Neural cell (in vitro differentiated cells): ENCODE measurements at regions not wholly inside any gene's neighbourhood (a gene's known extent, or its start where the extent isn't known, plus 50 kb on each side); places are given as distances from the start of the nearest gene placed in this dataset.

Source experiments
- H2AFZ ChIP-seq: fragments of 200-600, 300-800 bp; sonication (generic), shearing (Covaris generic); 2 replicates; pipeline ENCODE4 v1.6.0; 2014; ENCODE audit warnings: low read depth, mild to moderate bottlenecking, antibody characterized with exemption, low read length, moderate library complexity
- H3F3A ChIP-seq: fragments of 200-600 bp; shearing (Covaris generic); 2 replicates; pipeline ENCODE4 v1.6.1; 2016; ENCODE audit warnings: mild to moderate bottlenecking, moderate library complexity, mixed read lengths, antibody characterized with exemption, low read length; ENCODE audit not compliant: insufficient read depth, poor library complexity, severe bottlenecking
- H3K27ac ChIP-seq: fragments of 200-600, 300-800 bp; sonication (generic), shearing (Covaris generic); 2 replicates; pipeline ENCODE4 v1.5.1; 2014; ENCODE audit warnings: mild to moderate bottlenecking, low read length, moderate library complexity
- H3K27me3 ChIP-seq: fragments of 300-800, 200-600 bp; sonication (generic), shearing (Covaris generic); 2 replicates; pipeline ENCODE4 v1.6.0; 2014; ENCODE audit warnings: mild to moderate bottlenecking, low read depth, low read length, moderate library complexity; ENCODE audit not compliant: insufficient read depth
- H3K36me3 ChIP-seq: fragments of 300-800, 200-600 bp; sonication (generic), shearing (Covaris generic); 2 replicates; pipeline ENCODE4 v1.5.1; 2014; ENCODE audit warnings: mild to moderate bottlenecking, antibody characterized with exemption, low read length, moderate library complexity; ENCODE audit not compliant: insufficient read depth
- H3K4me2 ChIP-seq: fragments of 300-800, 200-600 bp; sonication (generic), shearing (Covaris generic); 2 replicates; pipeline ENCODE4 v1.6.0; 2014; ENCODE audit warnings: mild to moderate bottlenecking, low read length
- H3K4me3 ChIP-seq: fragments of 300-800, 200-600 bp; sonication (generic), shearing (Covaris generic); 2 replicates; pipeline ENCODE4 v1.5.1; 2014; ENCODE audit warnings: mild to moderate bottlenecking, low read length, moderate library complexity
- H3K79me2 ChIP-seq: fragments of 200-600 bp; shearing (Covaris generic); replicated peaks from 2 replicates; pipeline ENCODE4 v1.6.0; 2014; ENCODE audit warnings: mild to moderate bottlenecking, low read length, moderate library complexity; ENCODE audit not compliant: insufficient read depth
- H3K9ac ChIP-seq: fragments of 300-800, 200-600 bp; sonication (generic), shearing (Covaris generic); 2 replicates; pipeline ENCODE4 v1.6.1; 2016; ENCODE audit warnings: mild to moderate bottlenecking, low read length, mixed read lengths
- H3K9me2 ChIP-seq: fragments of 200-600 bp; shearing (Covaris generic); 2 replicates; pipeline ENCODE4 v1.6.1; 2016; ENCODE audit warnings: mild to moderate bottlenecking, low read length, mixed read lengths; ENCODE audit not compliant: insufficient read depth
- H3K9me3 ChIP-seq: fragments of 200-600, 300-800 bp; sonication (generic), shearing (Covaris generic); 2 replicates; pipeline ENCODE4 v1.6.1; 2016; ENCODE audit warnings: mild to moderate bottlenecking, mixed run types, low read length, moderate library complexity, mixed read lengths
- H4K20me1 ChIP-seq: fragments of 200-600 bp; shearing (Covaris generic); 2 replicates; pipeline ENCODE4 v1.6.1; 2016; ENCODE audit warnings: mild to moderate bottlenecking, mixed run types; ENCODE audit not compliant: insufficient read depth
- EP300 ChIP-seq: fragments of 450-650 bp; conservative IDR thresholded peaks from 2 replicates; pipeline ENCODE4 v1.6.1; 2014; ENCODE audit warnings: antibody characterized with exemption, mild to moderate bottlenecking, moderate library complexity; ENCODE audit not compliant: poor library complexity, severe bottlenecking
- EZH2 ChIP-seq: fragments of 200-600, 300-800 bp; shearing (Covaris generic), sonication (generic); IDR thresholded peaks from 2 replicates; pipeline ENCODE4 v1.6.1; 2014; ENCODE audit warnings: antibody characterized with exemption, low read length, borderline replicate concordance, mild to moderate bottlenecking; ENCODE audit not compliant: insufficient read depth, poor library complexity, severe bottlenecking
- MXI1 ChIP-seq: fragments of 450-650 bp; conservative IDR thresholded peaks from 2 replicates; pipeline ENCODE4 v1.6.1; 2014; ENCODE audit warnings: antibody characterized with exemption, mild to moderate bottlenecking; ENCODE audit not compliant: poor library complexity, severe bottlenecking
- POLR2AphosphoS5 ChIP-seq: IDR thresholded peaks from 2 replicates; pipeline ENCODE4 v1.6.1; 2012
- RAD21 ChIP-seq: fragments of 450-650 bp; conservative IDR thresholded peaks from 2 replicates; pipeline ENCODE4 v1.6.1; 2014; ENCODE audit warnings: antibody characterized with exemption, mild to moderate bottlenecking, moderate library complexity
- SMC3 ChIP-seq: fragments of 450-650 bp; conservative IDR thresholded peaks from 2 replicates; pipeline ENCODE4 v1.6.1; 2014; ENCODE audit warnings: antibody characterized with exemption, mild to moderate bottlenecking, moderate library complexity; ENCODE audit not compliant: poor library complexity
- TAF1 ChIP-seq: IDR thresholded peaks from 2 replicates; pipeline ENCODE4 v1.6.1; 2012; ENCODE audit warnings: low read depth
- TF ChIP-seq, protein P1 (sequence below): IDR thresholded peaks from 2 replicates; pipeline ENCODE4 v1.6.1; 2012; ENCODE audit warnings: borderline replicate concordance
- TF ChIP-seq, protein P2 (sequence below): fragments of 450-650 bp; IDR thresholded peaks from 2 replicates; pipeline ENCODE4 v1.5.1; 2014; ENCODE audit warnings: antibody characterized with exemption, mild to moderate bottlenecking, moderate library complexity; ENCODE audit not compliant: poor library complexity, severe bottlenecking

DNA sequence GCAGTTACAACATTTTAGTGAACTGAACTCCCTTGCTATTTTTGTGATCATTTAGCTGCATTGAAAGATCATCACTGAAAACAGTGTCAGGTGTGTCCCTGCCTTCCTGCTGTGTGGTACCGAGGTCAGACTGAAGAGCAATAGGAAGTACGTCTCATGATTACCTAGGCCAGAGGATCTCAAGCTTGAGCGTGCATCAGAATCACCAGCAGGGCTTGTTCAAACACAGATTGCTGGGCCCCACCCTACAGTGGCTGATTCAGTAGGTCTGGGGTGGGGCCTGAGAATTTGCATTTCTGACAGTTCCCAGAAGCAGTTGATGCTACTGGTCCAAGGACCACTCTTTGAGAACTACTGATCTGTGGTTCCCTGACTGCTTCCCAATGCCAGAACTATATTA is 159.6 kb downstream of the ACTL7B start:
- Histone ChIP-seq H3K9me3 (no peaks in the 10 kb centered on the region), H3K9ac (no peak overlapping the region), H3K79me2 (no peaks in the 10 kb centered on the region), H3K36me3 (no peaks in the 10 kb centered on the region), H3F3A (no peaks in the 10 kb centered on the region), H2AFZ (no peak overlapping the region), H3K27me3 (no peaks in the 10 kb centered on the region), H3K4me2 (no peak overlapping the region), H4K20me1 (no peaks in the 10 kb centered on the region), H3K27ac (no peak overlapping the region), H3K9me2 (no peaks in the 10 kb centered on the region), H3K4me3 (no peak overlapping the region)
- TF ChIP-seq POLR2AphosphoS5 (no peak), EZH2 (no peak), SMC3 (no peak), RAD21 (no peak), TAF1 (no peak), EP300 (no peak), MXI1 (no peak)
- TF ChIP-seq, protein P1, sequence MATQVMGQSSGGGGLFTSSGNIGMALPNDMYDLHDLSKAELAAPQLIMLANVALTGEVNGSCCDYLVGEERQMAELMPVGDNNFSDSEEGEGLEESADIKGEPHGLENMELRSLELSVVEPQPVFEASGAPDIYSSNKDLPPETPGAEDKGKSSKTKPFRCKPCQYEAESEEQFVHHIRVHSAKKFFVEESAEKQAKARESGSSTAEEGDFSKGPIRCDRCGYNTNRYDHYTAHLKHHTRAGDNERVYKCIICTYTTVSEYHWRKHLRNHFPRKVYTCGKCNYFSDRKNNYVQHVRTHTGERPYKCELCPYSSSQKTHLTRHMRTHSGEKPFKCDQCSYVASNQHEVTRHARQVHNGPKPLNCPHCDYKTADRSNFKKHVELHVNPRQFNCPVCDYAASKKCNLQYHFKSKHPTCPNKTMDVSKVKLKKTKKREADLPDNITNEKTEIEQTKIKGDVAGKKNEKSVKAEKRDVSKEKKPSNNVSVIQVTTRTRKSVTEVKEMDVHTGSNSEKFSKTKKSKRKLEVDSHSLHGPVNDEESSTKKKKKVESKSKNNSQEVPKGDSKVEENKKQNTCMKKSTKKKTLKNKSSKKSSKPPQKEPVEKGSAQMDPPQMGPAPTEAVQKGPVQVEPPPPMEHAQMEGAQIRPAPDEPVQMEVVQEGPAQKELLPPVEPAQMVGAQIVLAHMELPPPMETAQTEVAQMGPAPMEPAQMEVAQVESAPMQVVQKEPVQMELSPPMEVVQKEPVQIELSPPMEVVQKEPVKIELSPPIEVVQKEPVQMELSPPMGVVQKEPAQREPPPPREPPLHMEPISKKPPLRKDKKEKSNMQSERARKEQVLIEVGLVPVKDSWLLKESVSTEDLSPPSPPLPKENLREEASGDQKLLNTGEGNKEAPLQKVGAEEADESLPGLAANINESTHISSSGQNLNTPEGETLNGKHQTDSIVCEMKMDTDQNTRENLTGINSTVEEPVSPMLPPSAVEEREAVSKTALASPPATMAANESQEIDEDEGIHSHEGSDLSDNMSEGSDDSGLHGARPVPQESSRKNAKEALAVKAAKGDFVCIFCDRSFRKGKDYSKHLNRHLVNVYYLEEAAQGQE: no peak
- TF ChIP-seq, protein P2, sequence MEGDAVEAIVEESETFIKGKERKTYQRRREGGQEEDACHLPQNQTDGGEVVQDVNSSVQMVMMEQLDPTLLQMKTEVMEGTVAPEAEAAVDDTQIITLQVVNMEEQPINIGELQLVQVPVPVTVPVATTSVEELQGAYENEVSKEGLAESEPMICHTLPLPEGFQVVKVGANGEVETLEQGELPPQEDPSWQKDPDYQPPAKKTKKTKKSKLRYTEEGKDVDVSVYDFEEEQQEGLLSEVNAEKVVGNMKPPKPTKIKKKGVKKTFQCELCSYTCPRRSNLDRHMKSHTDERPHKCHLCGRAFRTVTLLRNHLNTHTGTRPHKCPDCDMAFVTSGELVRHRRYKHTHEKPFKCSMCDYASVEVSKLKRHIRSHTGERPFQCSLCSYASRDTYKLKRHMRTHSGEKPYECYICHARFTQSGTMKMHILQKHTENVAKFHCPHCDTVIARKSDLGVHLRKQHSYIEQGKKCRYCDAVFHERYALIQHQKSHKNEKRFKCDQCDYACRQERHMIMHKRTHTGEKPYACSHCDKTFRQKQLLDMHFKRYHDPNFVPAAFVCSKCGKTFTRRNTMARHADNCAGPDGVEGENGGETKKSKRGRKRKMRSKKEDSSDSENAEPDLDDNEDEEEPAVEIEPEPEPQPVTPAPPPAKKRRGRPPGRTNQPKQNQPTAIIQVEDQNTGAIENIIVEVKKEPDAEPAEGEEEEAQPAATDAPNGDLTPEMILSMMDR: no peak

DNA sequence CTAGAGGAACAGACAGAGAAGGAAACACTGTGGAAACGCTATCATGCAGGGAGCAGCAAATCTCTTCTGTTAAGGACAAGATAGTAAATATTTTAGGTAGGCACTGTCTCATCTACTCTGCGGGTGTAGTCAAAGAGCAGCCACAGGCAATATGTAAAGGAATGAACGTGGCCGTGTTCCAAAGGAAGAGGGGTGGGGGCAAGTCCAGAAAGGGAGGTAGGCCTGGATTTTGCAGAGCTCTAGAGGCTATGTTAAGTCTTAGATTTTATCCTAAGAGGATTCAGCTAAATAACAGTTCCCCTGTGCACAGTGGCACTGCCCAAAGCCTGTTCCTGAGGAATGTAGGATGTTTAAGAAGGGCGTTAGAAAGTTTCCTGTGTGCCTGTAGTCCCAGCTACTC is 161.6 kb downstream of the ACTL7B start:
- H3K79me2 ChIP-seq: no peaks in the 10 kb centered on the region
- H3F3A ChIP-seq: no peaks in the 10 kb centered on the region
- H3K36me3 ChIP-seq: no peaks in the 10 kb centered on the region
- H2AFZ ChIP-seq: no peak overlapping the region
- H3K4me2 ChIP-seq: no peak overlapping the region
- TF ChIP-seq RAD21 (no peak), EP300 (no peak), SMC3 (no peak), TAF1 (no peak), POLR2AphosphoS5 (no peak), EZH2 (no peak), MXI1 (no peak)
- TF ChIP-seq, protein P1: no peak
- TF ChIP-seq, protein P2: no peak
- no peak overlapping the region for H3K4me3 ChIP-seq
- no peak overlapping the region for H3K27ac ChIP-seq
- no peak overlapping the region for H3K9ac ChIP-seq
- H4K20me1 ChIP-seq: no peaks in the 10 kb centered on the region
- no peaks in the 10 kb centered on the region for H3K9me3 ChIP-seq
- H3K27me3 ChIP-seq: no peaks in the 10 kb centered on the region
- H3K9me2 ChIP-seq: no peaks in the 10 kb centered on the region
